IMR-90 (cell line): ENCODE measurements at regions not wholly inside any gene's neighbourhood (a gene's known extent, or its start where the extent isn't known, plus 50 kb on each side); places are given as distances from the start of the nearest gene placed in this dataset.

ENCODE experiments used
- ATAC-seq: fragments of 200-7000 bp; cut with Tn5 transposase; 2 replicates; pipeline ENCODE4 v1.9.1; 2020; ENCODE audit warnings: low read depth, mild to moderate bottlenecking, moderate library complexity
- BruUV-seq: library from RNA; stranded (reverse); fragments of 400-500 nt; replicated peaks from 2 replicates; lab custom pipeline; 2021; lab: Mats Ljungman, UMichigan
- CTCF ChIA-PET: fragments of 300-600 bp; formaldehyde crosslinking; extraction: SDS; loops from one replicate; lab custom pipeline; 2021; ENCODE audit warnings: antibody characterized with exemption; lab: Yijun Ruan, JAX
- POLR2A ChIA-PET: fragments of 300-600 bp; sonication (Branson Sonifier 250); formaldehyde crosslinking; loops from one replicate; lab custom pipeline; 2022; ENCODE audit warnings: antibody characterized with exemption; ENCODE audit not compliant: unreplicated experiment; lab: Charles Lee
- DNase-seq: peaks from one replicate; pipeline ENCODE4 v3.0.0; 2013
- H2AFZ ChIP-seq: replicated peaks from 2 replicates; pipeline ENCODE3; 2013; ENCODE audit warnings: low read length, mild to moderate bottlenecking; ENCODE audit not compliant: poor library complexity
- H2AK5ac ChIP-seq: 2 replicates; pipeline ENCODE4 v1.6.1; 2013; ENCODE audit warnings: low read depth, low read length, inconsistent platforms
- H2AK9ac ChIP-seq: replicated peaks from 2 replicates; pipeline ENCODE3; 2013; ENCODE audit warnings: mild to moderate bottlenecking, low read depth, low read length, moderate library complexity; ENCODE audit not compliant: poor library complexity
- H2BK120ac ChIP-seq: 2 replicates; pipeline ENCODE4 v1.6.1; 2013; ENCODE audit warnings: low read depth, low read length, inconsistent platforms
- H2BK15ac ChIP-seq: 3 replicates; pipeline ENCODE4 v1.6.1; 2013; ENCODE audit warnings: low read depth, low read length, inconsistent platforms
- H2BK20ac ChIP-seq: 2 replicates; pipeline ENCODE4 v1.6.1; 2013; ENCODE audit warnings: low read depth, mild to moderate bottlenecking, inconsistent platforms, low read length, moderate library complexity
- H2BK5ac ChIP-seq: 2 replicates; pipeline ENCODE4 v1.6.1; 2013; ENCODE audit warnings: mild to moderate bottlenecking, low read depth, low read length, inconsistent platforms; ENCODE audit not compliant: poor library complexity, severe bottlenecking
- H3K14ac ChIP-seq: replicated peaks from 2 replicates; pipeline ENCODE4 v1.6.1; 2013; ENCODE audit warnings: low read depth, low read length, inconsistent platforms
- H3K18ac ChIP-seq: 2 replicates; pipeline ENCODE4 v1.6.1; 2013; ENCODE audit warnings: low read depth, low read length, control low read depth
- H3K23ac ChIP-seq: 2 replicates; pipeline ENCODE4 v1.6.1; 2013; ENCODE audit warnings: low read depth, low read length, inconsistent platforms
- H3K27ac ChIP-seq: 2 replicates; pipeline ENCODE4 v1.5.1; 2013; ENCODE audit warnings: mild to moderate bottlenecking, control low read depth, low read length; ENCODE audit not compliant: insufficient read depth
- H3K27me3 ChIP-seq: 2 replicates; pipeline ENCODE4 v1.6.1; 2013; ENCODE audit warnings: low read length; ENCODE audit not compliant: control insufficient read depth, insufficient read depth
- H3K36me3 ChIP-seq: 2 replicates; pipeline ENCODE4 v1.6.1; 2013; ENCODE audit warnings: low read length, mixed read lengths; ENCODE audit not compliant: control insufficient read depth, insufficient read depth
- H3K4ac ChIP-seq: 2 replicates; pipeline ENCODE4 v1.6.1; 2013; ENCODE audit warnings: low read depth, low read length, inconsistent platforms
- H3K4me1 ChIP-seq: 2 replicates; pipeline ENCODE4 v1.6.1; 2013; ENCODE audit warnings: low read length, mixed read lengths; ENCODE audit not compliant: control insufficient read depth, insufficient read depth
- H3K4me2 ChIP-seq: 2 replicates; pipeline ENCODE4 v1.6.1; 2013; ENCODE audit warnings: low read depth, mild to moderate bottlenecking, control low read depth, low read length, moderate library complexity
- H3K4me3 ChIP-seq: 2 replicates; pipeline ENCODE4 v1.5.1; 2013; ENCODE audit warnings: low read depth, mild to moderate bottlenecking, control low read depth, low read length, moderate library complexity; ENCODE audit not compliant: insufficient read depth
- H3K56ac ChIP-seq: 2 replicates; pipeline ENCODE4 v1.6.1; 2013; ENCODE audit warnings: low read length, inconsistent platforms; ENCODE audit not compliant: insufficient read depth; ENCODE audit errors: extremely low read depth
- H3K79me1 ChIP-seq, 2 experiments: 2 replicates each; pipeline ENCODE4 v1.6.1; 2013; ENCODE audit warnings: low read length in 2 of 2, inconsistent platforms in 1 of 2, low read depth in 1 of 2
- H3K9ac ChIP-seq: 2 replicates; pipeline ENCODE4 v1.6.1; 2013; ENCODE audit warnings: low read depth, low read length, control low read depth
- H3K9me1 ChIP-seq: 2 replicates; pipeline ENCODE4 v1.6.1; 2013; ENCODE audit warnings: low read length, inconsistent platforms; ENCODE audit not compliant: insufficient read depth
- H3K9me3 ChIP-seq: 2 replicates; pipeline ENCODE4 v1.6.1; 2013; ENCODE audit warnings: low read length; ENCODE audit not compliant: control insufficient read depth, insufficient read depth
- H4K20me1 ChIP-seq: 2 replicates; pipeline ENCODE4 v1.6.1; 2013; ENCODE audit warnings: low read length, inconsistent platforms; ENCODE audit not compliant: insufficient read depth
- H4K5ac ChIP-seq: 2 replicates; pipeline ENCODE4 v1.6.1; 2013; ENCODE audit warnings: mild to moderate bottlenecking, low read depth, low read length, control low read depth
- H4K8ac ChIP-seq, 2 experiments: 2 replicates each; pipeline ENCODE4 v1.6.1; 2013; ENCODE audit warnings: low read depth in 2 of 2, low read length in 2 of 2, control low read depth in 1 of 2, inconsistent platforms in 1 of 2
- H4K91ac ChIP-seq: 2 replicates; pipeline ENCODE4 v1.6.1; 2013; ENCODE audit warnings: low read depth, low read length, inconsistent platforms; ENCODE audit not compliant: insufficient read depth
- BHLHE40 ChIP-seq: fragments of 150-350 bp; IDR thresholded peaks from 2 replicates; pipeline ENCODE4 v1.6.1; 2016; ENCODE audit warnings: mild to moderate bottlenecking, low read depth, low read length
- CHD1 ChIP-seq: IDR thresholded peaks from 2 replicates; pipeline ENCODE4 v1.6.1; 2012; ENCODE audit warnings: low read depth, low read length, improper control_type of control experiment
- CTCF ChIP-seq: conservative IDR thresholded peaks from 2 replicates; pipeline ENCODE4 v1.5.1; 2012; ENCODE audit warnings: mild to moderate bottlenecking, low read depth, low read length, improper control_type of control experiment
- ELK1 ChIP-seq: fragments of 150-350 bp; IDR thresholded peaks from 2 replicates; pipeline ENCODE4 v1.6.1; 2016; ENCODE audit warnings: low read depth, mild to moderate bottlenecking, low read length, moderate library complexity, borderline replicate concordance
- FOS ChIP-seq: fragments of 150-350 bp; IDR thresholded peaks from 2 replicates; pipeline ENCODE4 v1.6.1; 2016; ENCODE audit warnings: low read depth, low read length
- MAZ ChIP-seq: IDR thresholded peaks from 2 replicates; pipeline ENCODE4 v1.6.1; 2012; ENCODE audit warnings: low read depth, mild to moderate bottlenecking, low read length, improper control_type of control experiment, moderate library complexity, borderline replicate concordance
- NFE2L2 ChIP-seq: fragments of 150-350 bp; IDR thresholded peaks from 2 replicates; pipeline ENCODE4 v1.6.1; 2016; ENCODE audit warnings: low read depth, mild to moderate bottlenecking, low read length
- RAD21 ChIP-seq: IDR thresholded peaks from 2 replicates; pipeline ENCODE4 v1.6.1; 2012; ENCODE audit warnings: low read length, improper control_type of control experiment
- RCOR1 ChIP-seq: IDR thresholded peaks from 2 replicates; pipeline ENCODE4 v1.6.1; 2012; ENCODE audit warnings: mild to moderate bottlenecking, low read length, improper control_type of control experiment; ENCODE audit not compliant: insufficient replicate concordance
- RFX5 ChIP-seq: IDR thresholded peaks from 2 replicates; pipeline ENCODE4 v1.8.0; 2012; ENCODE audit warnings: low read depth, mild to moderate bottlenecking, low read length, moderate library complexity
- SMC3 ChIP-seq: fragments of 150-350 bp; IDR thresholded peaks from 2 replicates; pipeline ENCODE4 v1.6.1; 2016; ENCODE audit warnings: low read depth, mild to moderate bottlenecking, antibody characterized with exemption, low read length, moderate library complexity
- USF2 ChIP-seq: fragments of 150-350 bp; IDR thresholded peaks from 2 replicates; pipeline ENCODE4 v1.6.1; 2017; ENCODE audit warnings: mild to moderate bottlenecking, antibody characterized with exemption, low read length, low read depth
- WGBS, 2 experiments: methylation state at CpG; one replicate each; pipeline versions ENCODE4 v1.1.5 to v1.1.7; 2013; ENCODE audit warnings: missing lambda C conversion rate in 2 of 2; ENCODE audit not compliant: insufficient read length in 1 of 2; ENCODE audit errors: extremely low coverage in 2 of 2; 5-methylcytosine and 5-hydroxymethylcytosine counted together
- dilution Hi-C: fragments of 300-500 bp; cut with HindIII; formaldehyde crosslinking; loops from one replicate; pipeline ENCODE4 v1.14.3; 2018; ENCODE audit warnings: low sequenced_read_pairs; ENCODE audit not compliant: unreplicated experiment
- in situ Hi-C: fragments of 300-500 bp; cut with MboI; formaldehyde crosslinking; loops from 3 replicates; pipeline ENCODE4 v1.14.3; 2019; ENCODE audit warnings: low sequenced_read_pairs, inconsistent platforms, mixed read lengths
- intact Hi-C: fragments of 100-400 bp; cut with micrococcal nuclease; formaldehyde crosslinking; loops from 2 replicates; pipeline ENCODE4 v1.10.0; 2022

- Histone ChIP-seq H4K91ac (no peak overlapping the region), H3K9me3 (no peaks in the 10 kb centered on the region), H4K8ac (no peak overlapping the region), H3K4me3 (no peak overlapping the region), H2AK9ac (no peak overlapping the region), H3K23ac (no peak overlapping the region), H4K5ac (no peak overlapping the region), H3K9me1 (no peaks in the 10 kb centered on the region), H3K4ac (no peak overlapping the region), H3K36me3 (no peaks in the 10 kb centered on the region), H2BK5ac (no peak overlapping the region), H3K18ac (no peak overlapping the region), H2AK5ac (no peak overlapping the region), H3K4me1 (no peaks in the 10 kb centered on the region), H3K56ac (no peak overlapping the region), H2BK20ac (no peak overlapping the region), H2BK120ac (no peak overlapping the region), H4K20me1 (no peaks in the 10 kb centered on the region), H3K27me3 (no peaks in the 10 kb centered on the region), H3K9ac (no peak overlapping the region), H3K79me1 (no peaks in the 10 kb centered on the region), H3K14ac (no peak overlapping the region), H3K27ac (no peak overlapping the region), H2AFZ (no peak overlapping the region), H2BK15ac (no peak overlapping the region), H3K4me2 (no peak overlapping the region)
- in situ Hi-C loops (no loop called here), intact Hi-C loops (no loop called here), dilution Hi-C loops (no loop called here)
- DNase-seq (no peak), ATAC-seq (no peak)
- TF ChIP-seq SMC3: no peak
- TF ChIP-seq ELK1: no peak
- no peak for TF ChIP-seq RFX5
- TF ChIP-seq CTCF: no peak
- no peak for TF ChIP-seq USF2
- TF ChIP-seq CHD1: no peak
- no peak for TF ChIP-seq RCOR1
- TF ChIP-seq MAZ: no peak
- TF ChIP-seq FOS: no peak
- TF ChIP-seq RAD21: no peak
- no peak for TF ChIP-seq BHLHE40
- no peak for TF ChIP-seq NFE2L2
- BruUV-seq: no TSS peak
- CTCF ChIA-PET: no interaction called here
- POLR2A ChIA-PET: no interaction called here
- WGBS, 2 experiments: 78 to 100% methylated on average over 1 of the region's 3 CpGs
Measured at GRCh38 chr4:117375101-117375500, 289.7 kb upstream of the TRAM1L1 start.
